Colonic mucosa (tissue), 4 donors: ENCODE measurements at regions not wholly inside any gene's neighbourhood (a gene's known extent, or its start where the extent isn't known, plus 50 kb on each side); places are given as distances from the start of the nearest gene placed in this dataset.

Experiments
- DNase-seq: peaks from one replicate; pipeline ENCODE4 v3.0.0-alpha.2; 2020
- H3K27ac ChIP-seq: fragments of 200-600 bp; one replicate; pipeline ENCODE4 v1.8.0; 2021
- H3K27me3 ChIP-seq: fragments of 200-600 bp; one replicate; pipeline ENCODE4 v1.8.0; 2021
- H3K36me3 ChIP-seq: fragments of 200-600 bp; one replicate; pipeline ENCODE4 v1.8.0; 2021
- H3K4me1 ChIP-seq: fragments of 200-600 bp; one replicate; pipeline ENCODE4 v1.8.0; 2021; ENCODE audit warnings: mild to moderate bottlenecking
- H3K4me3 ChIP-seq: fragments of 200-600 bp; one replicate; pipeline ENCODE4 v1.8.0; 2021
- H3K9ac ChIP-seq, 2 donors: one replicate each; pipeline ENCODE4 v1.7.0; 2013; ENCODE audit warnings: control low read depth in 2 of 2, low read depth in 2 of 2, low read length in 2 of 2
- H3K9me3 ChIP-seq: fragments of 200-600 bp; one replicate; pipeline ENCODE4 v1.8.0; 2021
- intact Hi-C: fragments of 100-400 bp; cut with DNase I; formaldehyde crosslinking; loops from one replicate; pipeline ENCODE4 v1.14.1; 2022
- TF ChIP-seq, protein P1 (sequence below): fragments of 200-600 bp; IDR thresholded peaks from one replicate; pipeline ENCODE4 v1.8.0; 2022; ENCODE audit warnings: antibody characterized with exemption, mild to moderate bottlenecking
- donor health status: healthy.
- donor health status: DM: no; HTN: no; CAD: no.
- donor health status: DM: no; HTN: no; CAD: no.

DNA sequence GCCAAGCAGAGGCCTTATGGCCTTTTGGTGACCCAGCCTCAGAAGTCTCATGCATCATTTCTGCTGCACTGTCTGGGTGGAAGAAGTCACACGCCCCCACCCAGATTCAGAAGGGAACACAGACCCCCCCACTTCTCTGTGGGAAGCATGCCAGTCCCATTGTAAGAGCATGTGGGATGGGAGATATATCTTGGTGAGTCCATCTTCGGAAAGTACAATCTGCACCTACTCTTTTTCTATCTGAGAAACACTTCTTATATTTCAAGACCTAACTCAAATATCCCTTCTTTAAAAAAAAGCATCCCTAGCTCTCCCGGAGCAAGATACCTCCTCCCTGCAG lies 159.6 kb upstream of the FGGY start:
- TF ChIP-seq, protein P1, sequence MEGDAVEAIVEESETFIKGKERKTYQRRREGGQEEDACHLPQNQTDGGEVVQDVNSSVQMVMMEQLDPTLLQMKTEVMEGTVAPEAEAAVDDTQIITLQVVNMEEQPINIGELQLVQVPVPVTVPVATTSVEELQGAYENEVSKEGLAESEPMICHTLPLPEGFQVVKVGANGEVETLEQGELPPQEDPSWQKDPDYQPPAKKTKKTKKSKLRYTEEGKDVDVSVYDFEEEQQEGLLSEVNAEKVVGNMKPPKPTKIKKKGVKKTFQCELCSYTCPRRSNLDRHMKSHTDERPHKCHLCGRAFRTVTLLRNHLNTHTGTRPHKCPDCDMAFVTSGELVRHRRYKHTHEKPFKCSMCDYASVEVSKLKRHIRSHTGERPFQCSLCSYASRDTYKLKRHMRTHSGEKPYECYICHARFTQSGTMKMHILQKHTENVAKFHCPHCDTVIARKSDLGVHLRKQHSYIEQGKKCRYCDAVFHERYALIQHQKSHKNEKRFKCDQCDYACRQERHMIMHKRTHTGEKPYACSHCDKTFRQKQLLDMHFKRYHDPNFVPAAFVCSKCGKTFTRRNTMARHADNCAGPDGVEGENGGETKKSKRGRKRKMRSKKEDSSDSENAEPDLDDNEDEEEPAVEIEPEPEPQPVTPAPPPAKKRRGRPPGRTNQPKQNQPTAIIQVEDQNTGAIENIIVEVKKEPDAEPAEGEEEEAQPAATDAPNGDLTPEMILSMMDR, result no peak
- H3K9me3 ChIP-seq, result no peaks in the 10 kb centered on the region
- no peak overlapping the region for H3K9ac ChIP-seq
- intact Hi-C loops, result no loop called here
- no peaks in the 10 kb centered on the region for H3K4me1 ChIP-seq
- DNase-seq, result no peak
- H3K27me3 ChIP-seq, result no peaks in the 10 kb centered on the region
- no peaks in the 10 kb centered on the region for H3K36me3 ChIP-seq
- no peak overlapping the region for H3K27ac ChIP-seq
- H3K4me3 ChIP-seq, result no peak overlapping the region

DNA sequence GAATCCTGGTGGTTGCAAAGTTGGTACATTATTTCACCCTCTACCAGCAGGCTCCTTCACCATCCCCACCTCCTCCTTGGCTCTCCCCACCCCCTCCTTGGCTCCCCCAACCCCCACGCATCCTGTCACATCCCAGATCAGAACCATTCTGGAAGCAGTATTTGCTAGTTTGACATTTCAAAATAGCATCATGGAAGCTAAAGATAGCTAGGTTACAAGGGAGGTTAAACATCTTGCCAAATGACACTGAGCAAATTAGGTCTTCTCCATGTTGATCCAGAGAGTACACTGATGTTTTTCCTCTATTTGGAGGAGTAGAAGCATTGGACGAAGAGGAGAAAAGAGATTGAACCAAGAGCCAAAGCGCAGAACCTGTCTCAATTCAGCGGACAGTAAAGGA lies 158.9 kb upstream of the FGGY start:
- Histone ChIP-seq H3K4me3 (no peak overlapping the region), H3K9ac (no peak overlapping the region), H3K4me1 (no peaks in the 10 kb centered on the region), H3K9me3 (no peaks in the 10 kb centered on the region), H3K27me3 (no peaks in the 10 kb centered on the region), H3K36me3 (no peaks in the 10 kb centered on the region), H3K27ac (no peak overlapping the region)
- intact Hi-C loops, result no loop called here
- TF ChIP-seq, protein P1, result no peak
- DNase-seq, result no peak

DNA sequence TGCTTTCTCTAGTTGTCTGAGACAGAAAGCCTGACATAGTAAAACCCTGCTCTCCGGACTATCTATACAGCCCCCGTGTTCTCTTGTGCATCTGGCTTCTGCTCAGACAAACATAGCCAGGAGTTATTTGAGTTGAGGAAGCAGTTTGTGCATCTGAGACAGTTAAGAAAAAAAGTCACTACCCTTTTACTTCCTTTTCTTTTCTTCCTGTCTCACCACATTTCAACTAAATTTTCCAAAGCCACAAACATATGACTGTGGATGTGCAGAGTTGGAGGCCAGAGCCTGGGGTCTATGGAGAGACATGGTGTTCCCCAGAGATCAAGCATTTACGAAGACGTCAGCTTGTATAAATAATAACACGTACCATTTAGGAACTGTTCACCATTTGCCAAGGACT lies 158.5 kb upstream of the FGGY start:
- DNase-seq, result no peak
- no peaks in the 10 kb centered on the region for H3K27me3 ChIP-seq
- no peaks in the 10 kb centered on the region for H3K4me1 ChIP-seq
- no peaks in the 10 kb centered on the region for H3K36me3 ChIP-seq
- TF ChIP-seq, protein P1, result no peak
- H3K9me3 ChIP-seq, result no peaks in the 10 kb centered on the region
- H3K27ac ChIP-seq, result no peak overlapping the region
- H3K4me3 ChIP-seq, result no peak overlapping the region
- no peak overlapping the region for H3K9ac ChIP-seq
- intact Hi-C loops, result no loop called here

DNA sequence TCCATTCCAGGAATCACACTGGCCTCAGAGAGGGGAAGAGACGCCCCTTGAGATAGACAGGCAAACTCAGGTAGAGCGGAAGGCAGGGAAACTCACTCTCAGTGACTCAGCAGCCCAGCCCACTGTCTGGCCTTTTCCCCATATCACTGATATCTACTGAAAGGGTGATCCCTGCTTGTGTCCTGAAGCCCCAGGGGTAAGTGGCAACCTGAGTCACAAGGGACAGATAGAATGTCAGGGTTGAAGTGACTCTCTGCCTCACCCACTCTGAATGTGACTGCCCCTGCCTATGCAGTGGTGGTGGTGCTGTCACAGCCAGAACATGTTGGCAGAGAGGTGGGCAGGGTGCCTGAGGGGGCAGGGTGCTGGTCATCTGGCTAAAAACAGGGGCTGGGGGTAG lies 157.5 kb upstream of the FGGY start:
- Histone ChIP-seq H3K27ac (no peak overlapping the region), H3K9me3 (no peaks in the 10 kb centered on the region), H3K27me3 (no peaks in the 10 kb centered on the region), H3K4me3 (no peak overlapping the region), H3K36me3 (no peaks in the 10 kb centered on the region), H3K4me1 (no peaks in the 10 kb centered on the region), H3K9ac (no peak overlapping the region)
- intact Hi-C loops, result no loop called here
- no peak for DNase-seq
- TF ChIP-seq, protein P1, result no peak

DNA sequence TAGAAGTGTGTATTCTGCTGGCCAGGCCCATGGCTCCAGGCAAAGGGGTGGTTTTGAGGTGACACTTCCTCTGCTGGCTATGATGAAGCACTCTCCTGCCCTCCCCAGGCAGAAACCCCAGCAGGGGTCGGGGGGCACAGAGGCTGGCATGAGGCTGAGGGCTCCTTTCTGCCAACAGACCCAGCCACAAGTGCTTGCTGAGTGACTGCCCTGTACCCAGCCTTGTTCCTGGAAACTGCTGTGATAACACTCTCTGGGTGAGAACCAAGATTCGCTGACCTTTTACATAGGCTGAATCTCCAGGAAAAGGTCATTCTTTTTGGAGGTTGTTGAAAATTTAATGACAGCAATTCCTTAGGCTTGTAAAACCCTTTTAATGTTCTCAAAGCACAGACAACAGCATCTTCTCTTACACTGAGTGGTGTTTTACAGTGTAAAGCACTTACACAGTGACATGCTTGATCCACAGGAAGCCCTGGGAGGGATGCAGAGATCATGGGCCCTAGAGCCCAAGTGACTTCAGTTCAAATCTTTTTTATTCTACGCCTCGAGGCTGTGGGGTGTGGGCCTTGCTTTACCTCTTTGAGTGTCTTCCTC lies 155.5 kb upstream of the FGGY start:
- no peak for DNase-seq
- intact Hi-C loops, result no loop called here
- H3K4me3 ChIP-seq, result no peak overlapping the region
- TF ChIP-seq, protein P1, result no peak
- no peak overlapping the region for H3K27ac ChIP-seq
- H3K4me1 ChIP-seq, result no peaks in the 10 kb centered on the region
- H3K27me3 ChIP-seq, result no peaks in the 10 kb centered on the region
- H3K36me3 ChIP-seq, result no peaks in the 10 kb centered on the region
- H3K9me3 ChIP-seq, result no peaks in the 10 kb centered on the region
- H3K9ac ChIP-seq, result no peak overlapping the region
